Upper lobe of left lung (tissue), 4 donors: ENCODE measurements at regions not wholly inside any gene's neighbourhood (a gene's known extent, or its start where the extent isn't known, plus 50 kb on each side); places are given as distances from the start of the nearest gene placed in this dataset.

Source experiments
- CTCF ChIP-seq, 6 experiments: fragments of 450-650 bp in 4 of 6; fragments of 200-600 bp in 2 of 6; sonication (generic) in 2 of 6; IDR thresholded peaks; one replicate each; pipeline ENCODE4 v1.5.1; 2016 to 2019; ENCODE audit warnings: antibody characterized with exemption in 6 of 6
- POLR2A ChIP-seq, 4 donors: fragments of 450-650 bp; IDR thresholded peaks; one replicate each; pipeline ENCODE4 v1.5.1; 2016 to 2017; ENCODE audit warnings: antibody characterized with exemption in 4 of 4, mild to moderate bottlenecking in 2 of 4
- POLR2AphosphoS5 ChIP-seq, 2 donors: sonication (generic); formaldehyde crosslinking; IDR thresholded peaks; one replicate each; pipeline ENCODE4 v1.5.1; 2017; ENCODE audit warnings: antibody characterized with exemption in 2 of 2

DNA sequence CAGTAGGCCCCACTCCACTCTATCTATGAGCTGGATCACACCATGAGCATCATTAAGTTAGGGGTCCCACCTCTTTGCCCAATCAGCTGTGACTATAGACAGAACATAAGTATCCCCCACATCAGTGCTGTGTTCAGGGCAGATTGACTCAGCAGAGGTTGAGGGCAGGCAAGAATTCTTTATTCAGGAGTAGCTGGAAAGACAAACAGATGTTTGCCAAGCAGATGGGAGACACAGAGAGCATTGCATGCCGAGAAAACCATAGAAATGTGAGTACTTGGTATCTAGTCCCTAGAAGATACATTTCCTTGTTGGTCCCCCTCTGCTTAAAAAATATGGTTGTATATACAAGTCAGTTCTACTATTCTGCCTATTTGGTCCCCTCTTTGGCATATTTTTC lies 440.8 kb downstream of the RAP2B start:
- TF ChIP-seq CTCF (IDR thresholded peaks at IDR 0.05) (no peak), POLR2A (IDR thresholded peaks at IDR 0.05) (no peak), POLR2AphosphoS5 (IDR thresholded peaks at IDR 0.05) (no peak)
